ENCODE measurements at regions not wholly inside any gene's neighbourhood (a gene's known extent, or its start where the extent isn't known, plus 50 kb on each side); places are given as distances from the start of the nearest gene placed in this dataset.

DNA sequence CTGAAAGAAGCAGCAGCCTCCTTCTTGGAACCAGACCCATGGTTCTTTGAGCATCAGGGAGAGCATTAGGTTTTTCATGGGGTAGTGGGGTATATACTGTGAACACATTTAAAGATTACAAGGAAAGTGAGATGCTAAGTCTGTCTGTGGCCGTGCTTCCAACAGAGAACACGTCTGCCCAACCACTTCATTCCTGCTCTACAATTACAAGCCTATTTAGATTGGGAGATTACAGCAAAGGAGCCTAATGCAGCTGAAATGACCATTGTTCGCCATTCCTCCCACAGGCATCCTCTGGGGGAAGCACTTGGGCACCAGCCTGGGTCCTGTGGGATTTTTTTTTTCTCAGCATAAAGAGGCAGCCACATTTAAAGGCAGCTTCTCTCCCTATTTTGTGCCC, 536.4 kb downstream of the XPNPEP1 start:
- no peak for TF ChIP-seq EZH2 (IDR thresholded peaks at IDR 0.05)
- no peak for TF ChIP-seq FOXP2 (optimal IDR thresholded peaks at IDR 0.05; ENCODE audit: control extremely low read depth, extremely low read length, insufficient read depth)
- TF ChIP-seq POLR2AphosphoS5 (IDR thresholded peaks at IDR 0.05; ENCODE audit: borderline replicate concordance, low read depth, low read length) = no peak

DNA sequence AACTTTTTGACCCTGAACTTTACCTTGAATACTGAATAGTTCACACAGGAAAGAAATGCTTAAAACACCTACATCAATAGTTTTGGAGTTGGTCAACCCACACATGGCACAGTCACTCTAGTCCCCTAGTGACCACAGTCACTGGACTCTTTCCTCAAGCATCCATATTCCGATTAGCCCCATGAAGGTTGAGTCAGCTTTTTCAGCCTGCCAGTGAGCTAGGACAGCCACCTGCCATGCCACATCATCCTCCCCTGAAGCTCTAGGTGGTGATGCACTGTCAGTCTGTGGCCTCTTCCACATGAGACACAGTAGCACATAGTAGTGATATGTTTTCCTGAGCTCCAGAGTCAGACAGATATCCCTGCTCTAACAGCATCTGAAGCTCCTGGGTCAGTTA, 537.2 kb downstream of the XPNPEP1 start:
- Histone ChIP-seq H3K9me3 (ENCODE audit: low read depth, low read length) (no peaks in the 10 kb centered on the region), H3K27ac (no peak overlapping the region), H3K9ac (ENCODE audit: insufficient read length) (no peak overlapping the region), H3K36me3 (ENCODE audit: insufficient read depth, low read length) (no peaks in the 10 kb centered on the region), H3K4me3 (no peak overlapping the region)
- TF ChIP-seq POLR2AphosphoS5 (IDR thresholded peaks at IDR 0.05; ENCODE audit: borderline replicate concordance, low read depth, low read length) (no peak), EZH2 (IDR thresholded peaks at IDR 0.05) (no peak), FOXP2 (optimal IDR thresholded peaks at IDR 0.05; ENCODE audit: control extremely low read depth, extremely low read length, insufficient read depth) (no peak)
- no peak for DNase-seq (ENCODE audit: low read depth, low spot score)

More for the DNA sequence above, 536.4 kb downstream of the XPNPEP1 start:
- no peaks in the 10 kb centered on the region for H3K36me3 ChIP-seq (ENCODE audit: insufficient read depth, low read length)
- no peak overlapping the region for H3K9ac ChIP-seq (ENCODE audit: insufficient read length)
- DNase-seq (ENCODE audit: low read depth, low spot score) = no peak
- H3K9me3 ChIP-seq (ENCODE audit: low read depth, low read length) = no peaks in the 10 kb centered on the region
- H3K27ac ChIP-seq = no peak overlapping the region
- no peak overlapping the region for H3K4me3 ChIP-seq

DNA sequence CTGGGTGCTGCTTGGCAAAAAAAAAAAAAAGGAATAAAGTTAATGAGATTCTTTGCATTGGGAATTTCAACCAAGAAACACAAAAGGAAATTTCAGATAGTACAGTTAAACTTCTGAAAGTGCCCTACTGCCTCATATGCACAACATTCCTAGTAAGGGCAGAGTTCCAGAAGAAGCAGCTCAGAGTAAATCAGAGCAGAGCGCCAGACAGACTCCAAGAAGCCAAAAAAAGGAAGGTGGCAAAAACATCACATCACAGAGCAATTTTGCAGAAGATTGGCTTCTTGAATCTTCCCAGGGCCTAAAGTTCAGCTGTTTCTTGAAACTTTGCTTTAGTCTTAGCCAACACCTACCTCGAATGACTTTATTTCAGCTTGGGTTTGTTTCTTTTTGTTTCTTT, 544.1 kb downstream of the XPNPEP1 start:
- TF ChIP-seq POLR2AphosphoS5 (IDR thresholded peaks at IDR 0.05; ENCODE audit: borderline replicate concordance, low read depth, low read length) = no peak
- TF ChIP-seq EZH2 (IDR thresholded peaks at IDR 0.05) = no peak
- TF ChIP-seq FOXP2 (optimal IDR thresholded peaks at IDR 0.05; ENCODE audit: control extremely low read depth, extremely low read length, insufficient read depth) = no peak
- Histone ChIP-seq H3K4me3 (no peak overlapping the region), H3K9ac (ENCODE audit: insufficient read length) (no peak overlapping the region), H3K27ac (no peak overlapping the region), H3K36me3 (ENCODE audit: insufficient read depth, low read length) (no peaks in the 10 kb centered on the region), H3K9me3 (ENCODE audit: low read depth, low read length) (no peaks in the 10 kb centered on the region)
- no peak for DNase-seq (ENCODE audit: low read depth, low spot score)

DNA sequence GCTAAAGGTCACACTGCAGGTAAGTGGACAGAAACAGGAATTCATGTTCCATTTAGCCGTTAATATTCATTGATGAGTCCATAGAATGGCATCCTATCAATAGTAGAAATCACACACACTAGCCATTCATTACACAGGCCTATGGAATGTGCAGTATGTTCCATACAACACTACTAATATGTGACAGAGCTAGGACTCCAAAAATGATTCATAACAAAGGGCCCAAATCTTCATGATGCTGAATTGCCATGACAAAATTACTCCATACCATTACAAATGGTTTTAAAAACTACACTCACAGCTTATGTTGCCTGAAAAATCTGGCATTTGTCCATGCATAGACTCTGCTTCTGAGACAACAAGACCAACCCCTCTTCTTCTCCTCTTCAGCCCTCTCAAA, 549.1 kb downstream of the XPNPEP1 start:
- H3K4me3 ChIP-seq = no peak overlapping the region
- no peak for DNase-seq (ENCODE audit: low read depth, low spot score)
- H3K36me3 ChIP-seq (ENCODE audit: insufficient read depth, low read length) = no peaks in the 10 kb centered on the region
- H3K9ac ChIP-seq (ENCODE audit: insufficient read length) = no peak overlapping the region
- H3K27ac ChIP-seq = no peak overlapping the region
- TF ChIP-seq POLR2AphosphoS5 (IDR thresholded peaks at IDR 0.05; ENCODE audit: borderline replicate concordance, low read depth, low read length) = no peak
- no peak for TF ChIP-seq FOXP2 (optimal IDR thresholded peaks at IDR 0.05; ENCODE audit: control extremely low read depth, extremely low read length, insufficient read depth)
- no peak for TF ChIP-seq EZH2 (IDR thresholded peaks at IDR 0.05)
- H3K9me3 ChIP-seq (ENCODE audit: low read depth, low read length) = no peaks in the 10 kb centered on the region

DNA sequence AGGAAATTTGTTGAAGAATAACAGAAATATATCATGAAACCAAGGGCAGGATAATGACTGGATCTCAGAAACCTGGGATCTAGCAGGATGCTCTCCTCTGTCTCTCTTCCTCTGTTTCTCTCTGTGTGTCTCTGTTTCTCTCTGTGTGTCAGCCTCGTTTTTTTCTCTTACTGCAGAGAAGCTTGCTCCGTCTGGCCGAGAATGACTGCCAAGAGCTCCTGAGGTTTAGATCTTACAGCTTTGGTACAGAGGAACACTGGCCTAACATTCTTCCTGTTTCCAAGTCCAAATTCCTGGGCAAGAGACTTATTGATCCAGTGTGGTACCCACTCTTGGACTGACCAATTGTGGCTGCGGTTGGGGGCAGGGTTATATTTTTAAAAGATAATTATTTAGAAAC, 564.0 kb downstream of the XPNPEP1 start:
- H3K4me3 ChIP-seq = no peak overlapping the region
- H3K36me3 ChIP-seq (ENCODE audit: insufficient read depth, low read length) = no peaks in the 10 kb centered on the region
- H3K27ac ChIP-seq = no peak overlapping the region
- no peak for DNase-seq (ENCODE audit: low read depth, low spot score)
- TF ChIP-seq POLR2AphosphoS5 (IDR thresholded peaks at IDR 0.05; ENCODE audit: borderline replicate concordance, low read depth, low read length) (no peak), EZH2 (IDR thresholded peaks at IDR 0.05) (no peak), FOXP2 (optimal IDR thresholded peaks at IDR 0.05; ENCODE audit: control extremely low read depth, extremely low read length, insufficient read depth) (no peak)
- no peak overlapping the region for H3K9ac ChIP-seq (ENCODE audit: insufficient read length)
- H3K9me3 ChIP-seq (ENCODE audit: low read depth, low read length) = no peaks in the 10 kb centered on the region

DNA sequence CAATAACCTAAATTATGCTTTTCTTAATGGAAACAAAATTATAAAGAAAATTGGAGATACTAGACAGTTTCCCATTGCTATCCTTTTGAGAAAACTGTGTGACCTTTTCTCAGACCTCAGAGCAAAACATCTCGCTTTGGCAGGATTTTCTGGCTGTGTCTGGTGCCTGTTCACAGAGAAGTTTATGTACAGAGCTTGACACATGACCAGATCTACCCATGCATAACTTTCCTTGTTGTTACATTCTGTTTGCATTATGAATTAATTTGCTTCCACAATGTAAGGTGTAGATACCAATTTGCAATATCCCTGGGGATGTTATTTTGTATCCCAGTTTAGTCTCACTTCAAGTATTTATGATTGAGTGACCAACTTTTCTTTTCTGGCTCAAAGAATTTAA, 565.0 kb downstream of the XPNPEP1 start:
- Histone ChIP-seq H3K4me3 (no peak overlapping the region), H3K9me3 (ENCODE audit: low read depth, low read length) (no peaks in the 10 kb centered on the region), H3K9ac (ENCODE audit: insufficient read length) (no peak overlapping the region), H3K27ac (no peak overlapping the region), H3K36me3 (ENCODE audit: insufficient read depth, low read length) (no peaks in the 10 kb centered on the region)
- DNase-seq (ENCODE audit: low read depth, low spot score) = no peak
- TF ChIP-seq EZH2 (IDR thresholded peaks at IDR 0.05) (no peak), POLR2AphosphoS5 (IDR thresholded peaks at IDR 0.05; ENCODE audit: borderline replicate concordance, low read depth, low read length) (no peak), FOXP2 (optimal IDR thresholded peaks at IDR 0.05; ENCODE audit: control extremely low read depth, extremely low read length, insufficient read depth) (no peak)

DNA sequence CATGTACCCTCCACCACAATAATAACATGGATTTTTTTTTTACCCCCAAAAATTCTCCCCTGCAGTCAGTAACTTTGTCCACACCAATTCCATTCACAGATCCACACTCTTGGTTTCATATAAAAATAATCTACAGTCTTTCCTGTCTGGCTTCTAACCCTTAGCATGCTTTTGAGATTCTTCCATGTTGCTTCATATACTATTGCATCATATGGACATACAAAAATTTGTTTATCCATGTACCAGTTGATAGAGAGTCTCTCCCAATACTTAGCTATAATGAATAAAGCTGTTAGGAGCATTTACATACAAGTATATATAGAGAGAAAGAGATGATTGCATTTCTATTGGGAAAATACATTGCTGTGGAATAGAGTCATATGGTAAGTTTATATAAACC, 575.0 kb downstream of the XPNPEP1 start:
- H3K9me3 ChIP-seq (ENCODE audit: low read depth, low read length) = no peaks in the 10 kb centered on the region

DNA sequence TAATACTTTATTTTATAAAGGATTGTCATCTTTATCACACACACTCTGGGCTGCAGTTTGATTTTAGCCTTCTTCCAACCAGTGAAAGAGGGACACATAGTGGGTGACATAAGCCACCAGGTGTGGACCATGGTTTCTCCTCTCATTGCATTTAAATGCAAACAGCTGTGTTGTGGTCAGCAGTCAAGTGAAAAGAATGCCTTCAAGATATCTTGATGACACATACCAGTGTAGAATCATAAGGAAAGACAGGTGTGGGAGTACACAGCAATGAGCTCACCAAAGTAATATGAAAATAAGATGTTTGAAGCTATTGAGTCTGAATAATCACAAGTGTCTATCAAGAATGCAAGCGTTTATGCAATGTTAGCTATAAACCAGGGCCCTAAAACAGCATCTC, 580.0 kb downstream of the XPNPEP1 start:
- no peaks in the 10 kb centered on the region for H3K36me3 ChIP-seq (ENCODE audit: insufficient read depth, low read length)
- no peak overlapping the region for H3K4me3 ChIP-seq
- H3K27ac ChIP-seq = no peak overlapping the region
- H3K9me3 ChIP-seq (ENCODE audit: low read depth, low read length) = no peaks in the 10 kb centered on the region
- DNase-seq (ENCODE audit: low read depth, low spot score) = no peak
- TF ChIP-seq POLR2AphosphoS5 (IDR thresholded peaks at IDR 0.05; ENCODE audit: borderline replicate concordance, low read depth, low read length) (no peak), EZH2 (IDR thresholded peaks at IDR 0.05) (no peak), FOXP2 (optimal IDR thresholded peaks at IDR 0.05; ENCODE audit: control extremely low read depth, extremely low read length, insufficient read depth) (no peak)
- H3K9ac ChIP-seq (ENCODE audit: insufficient read length) = no peak overlapping the region

More for the DNA sequence above, 575.0 kb downstream of the XPNPEP1 start:
- Histone ChIP-seq H3K27ac (no peak overlapping the region), H3K4me3 (no peak overlapping the region), H3K9ac (ENCODE audit: insufficient read length) (no peak overlapping the region), H3K36me3 (ENCODE audit: insufficient read depth, low read length) (no peaks in the 10 kb centered on the region)
- no peak for DNase-seq (ENCODE audit: low read depth, low spot score)
- no peak for TF ChIP-seq EZH2 (IDR thresholded peaks at IDR 0.05)
- TF ChIP-seq FOXP2 (optimal IDR thresholded peaks at IDR 0.05; ENCODE audit: control extremely low read depth, extremely low read length, insufficient read depth) = no peak
- TF ChIP-seq POLR2AphosphoS5 (IDR thresholded peaks at IDR 0.05; ENCODE audit: borderline replicate concordance, low read depth, low read length) = no peak

DNA sequence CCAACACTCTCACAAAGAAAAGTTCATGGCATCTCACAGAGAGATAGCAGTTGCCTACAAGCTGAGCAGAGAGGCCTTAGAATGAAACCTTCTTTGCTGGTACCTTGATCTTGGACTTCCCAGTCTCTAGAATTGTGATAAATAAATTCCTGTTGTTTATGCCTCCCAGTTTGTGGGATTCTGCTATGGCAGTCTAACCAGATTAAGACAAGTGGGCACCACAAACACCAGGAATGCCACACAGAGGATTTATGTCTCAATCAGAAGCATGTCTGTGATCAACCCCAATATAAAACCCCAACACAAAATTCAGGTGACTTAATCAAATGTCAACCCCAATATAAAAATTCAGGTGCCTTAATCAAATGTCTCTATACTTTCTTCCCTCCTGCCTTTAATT, 581.3 kb downstream of the XPNPEP1 start:
- H3K36me3 ChIP-seq (ENCODE audit: insufficient read depth, low read length) = no peaks in the 10 kb centered on the region
- no peak overlapping the region for H3K4me3 ChIP-seq
- H3K9ac ChIP-seq (ENCODE audit: insufficient read length) = no peak overlapping the region
- no peaks in the 10 kb centered on the region for H3K9me3 ChIP-seq (ENCODE audit: low read depth, low read length)
- no peak for TF ChIP-seq FOXP2 (optimal IDR thresholded peaks at IDR 0.05; ENCODE audit: control extremely low read depth, extremely low read length, insufficient read depth)
- TF ChIP-seq EZH2 (IDR thresholded peaks at IDR 0.05) = no peak
- no peak for TF ChIP-seq POLR2AphosphoS5 (IDR thresholded peaks at IDR 0.05; ENCODE audit: borderline replicate concordance, low read depth, low read length)
- H3K27ac ChIP-seq = no peak overlapping the region
- no peak for DNase-seq (ENCODE audit: low read depth, low spot score)

Data from SK-N-MC (cell line).